Nephron progenitor cell (in vitro differentiated cells): ENCODE measurements at regions not wholly inside any gene's neighbourhood (a gene's known extent, or its start where the extent isn't known, plus 50 kb on each side); places are given as distances from the start of the nearest gene placed in this dataset.

Experiments
- DNase-seq: peaks from one replicate; pipeline ENCODE4 v3.0.0; 2021
- H3K27ac Mint-ChIP-seq: 2 replicates; pipeline ENCODE4 v1.8.0; 2021; ENCODE audit warnings: mild to moderate bottlenecking, moderate library complexity, mixed read lengths
- H3K27me3 Mint-ChIP-seq: 2 replicates; pipeline ENCODE4 v1.8.0; 2021; ENCODE audit warnings: mild to moderate bottlenecking, low read depth, mixed read lengths; ENCODE audit not compliant: poor library complexity
- H3K36me3 Mint-ChIP-seq: 2 replicates; pipeline ENCODE4 v1.8.0; 2021; ENCODE audit warnings: low read depth, mixed read lengths
- H3K4me1 Mint-ChIP-seq: 2 replicates; pipeline ENCODE4 v1.8.0; 2021; ENCODE audit warnings: mixed read lengths
- H3K4me3 Mint-ChIP-seq: 2 replicates; pipeline ENCODE4 v1.8.0; 2021; ENCODE audit warnings: mild to moderate bottlenecking, moderate library complexity, mixed read lengths
- H3K9me3 Mint-ChIP-seq: 2 replicates; pipeline ENCODE4 v1.8.0; 2021; ENCODE audit warnings: mild to moderate bottlenecking, moderate library complexity, mixed read lengths
- CTCF ChIP-seq: fragments of 200-600 bp; sonication (generic); IDR thresholded peaks from 2 replicates; pipeline ENCODE4 v1.5.0; 2021; ENCODE audit warnings: antibody characterized with exemption

DNA sequence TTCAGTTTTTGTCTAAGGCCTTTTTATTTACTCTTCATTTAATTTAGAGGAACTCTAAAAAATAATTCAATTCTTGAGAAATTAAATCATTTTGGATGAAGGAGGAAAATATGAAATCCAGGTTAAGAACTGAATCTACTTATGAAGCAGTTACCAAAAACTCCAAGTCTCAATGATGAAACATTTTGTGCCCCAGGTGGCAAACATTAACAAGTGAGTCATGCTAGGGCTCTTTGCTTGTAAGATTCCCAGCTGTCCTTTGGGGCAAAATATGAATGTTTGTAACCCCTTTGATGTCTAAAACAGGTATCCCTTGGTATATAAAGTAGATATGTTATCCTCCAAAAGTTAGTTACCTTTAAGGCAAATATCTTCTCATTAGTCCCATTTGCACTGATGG, 202.4 kb downstream of the NEDD1 start:
- no peak for TF ChIP-seq CTCF
- no peak overlapping the region for H3K27ac Mint-ChIP-seq
- H3K4me3 Mint-ChIP-seq = no peak overlapping the region
- no peak for DNase-seq
- H3K36me3 Mint-ChIP-seq = peaks cover 16% of the 10 kb centered on the region
- H3K4me1 Mint-ChIP-seq = no peaks in the 10 kb centered on the region
- peaks cover 38% of the 10 kb centered on the region for H3K9me3 Mint-ChIP-seq
- H3K27me3 Mint-ChIP-seq = no peaks in the 10 kb centered on the region

GRCh38 chr12:97112136-97112535, 205.1 kb downstream of the NEDD1 start:
- DNase-seq = no peak
- H3K4me3 Mint-ChIP-seq = no peak overlapping the region
- H3K4me1 Mint-ChIP-seq = no peaks in the 10 kb centered on the region
- no peaks in the 10 kb centered on the region for H3K27me3 Mint-ChIP-seq
- no peak overlapping the region for H3K27ac Mint-ChIP-seq
- TF ChIP-seq CTCF = no peak
- H3K9me3 Mint-ChIP-seq = peaks cover 18% of the 10 kb centered on the region
- peaks cover 10% of the 10 kb centered on the region for H3K36me3 Mint-ChIP-seq

GRCh38 chr12:97118796-97119375, 211.8 kb downstream of the NEDD1 start:
- no peak for DNase-seq
- Mint-ChIP-seq H3K27ac (peak overlapping the region; percentile 49), H3K4me1 (peaks cover 14% of the 10 kb centered on the region), H3K27me3 (no peaks in the 10 kb centered on the region), H3K36me3 (peaks cover 2% of the 10 kb centered on the region), H3K4me3 (no peak overlapping the region), H3K9me3 (peaks cover 3% of the 10 kb centered on the region)
- no peak for TF ChIP-seq CTCF

DNA sequence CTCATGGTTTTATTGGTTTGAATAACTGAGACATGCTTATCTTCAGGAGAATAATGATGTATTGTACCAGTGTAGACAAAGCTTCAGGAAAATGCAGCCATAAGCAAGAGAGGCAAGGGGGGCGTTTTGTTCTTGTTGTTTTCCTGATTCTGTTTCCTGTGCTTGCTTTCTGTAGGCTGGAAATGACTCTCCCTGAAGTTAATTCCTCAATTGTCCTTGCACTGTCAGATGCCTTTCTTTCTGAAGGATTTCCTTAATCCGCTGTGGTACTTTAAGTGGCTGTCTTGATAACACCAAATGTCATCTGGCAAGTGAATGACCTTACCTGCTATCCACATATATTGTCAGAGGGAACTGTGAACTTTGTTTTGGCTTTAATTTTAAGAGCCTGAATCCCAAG, 220.0 kb downstream of the NEDD1 start:
- H3K36me3 Mint-ChIP-seq = peaks cover 8% of the 10 kb centered on the region
- H3K4me3 Mint-ChIP-seq = no peak overlapping the region
- DNase-seq = no peak
- peaks cover 22% of the 10 kb centered on the region for H3K9me3 Mint-ChIP-seq
- peaks cover 23% of the 10 kb centered on the region for H3K4me1 Mint-ChIP-seq
- peaks cover 5% of the 10 kb centered on the region for H3K27me3 Mint-ChIP-seq
- H3K27ac Mint-ChIP-seq = peak overlapping the region; percentile 47
- no peak for TF ChIP-seq CTCF

- no peak overlapping the region for H3K4me3 Mint-ChIP-seq
- TF ChIP-seq CTCF = no peak
- H3K4me1 Mint-ChIP-seq = peaks cover 23% of the 10 kb centered on the region
- peak overlapping the region; percentile 9 for H3K27ac Mint-ChIP-seq
- H3K9me3 Mint-ChIP-seq = peaks cover 22% of the 10 kb centered on the region
- peaks cover 5% of the 10 kb centered on the region for H3K27me3 Mint-ChIP-seq
- peaks cover 8% of the 10 kb centered on the region for H3K36me3 Mint-ChIP-seq
- DNase-seq = no peak
Measured at GRCh38 chr12:97131220-97131981, 224.3 kb downstream of the NEDD1 start.

DNA sequence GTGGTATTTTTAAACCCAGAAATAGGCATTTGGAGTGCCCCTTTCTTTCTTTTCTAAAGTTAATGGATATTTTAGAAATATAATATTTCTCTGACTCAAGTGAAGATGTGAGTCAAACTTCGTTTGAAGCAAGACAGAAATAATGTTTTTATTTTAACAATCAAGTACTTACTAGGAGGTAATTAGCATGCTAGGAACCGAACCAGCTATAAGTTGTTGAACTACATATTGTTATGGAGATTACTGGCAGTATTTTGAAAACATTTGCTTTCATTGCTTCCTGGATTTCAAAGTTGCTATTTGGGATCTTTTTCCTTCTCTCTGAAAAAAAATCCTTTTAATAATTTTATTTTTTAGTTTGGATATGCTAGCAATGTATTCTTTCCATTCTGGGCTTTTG, 225.2 kb downstream of the NEDD1 start:
- Mint-ChIP-seq H3K27me3 (peaks cover 5% of the 10 kb centered on the region), H3K36me3 (peaks cover 8% of the 10 kb centered on the region), H3K4me3 (no peak overlapping the region), H3K4me1 (peaks cover 23% of the 10 kb centered on the region), H3K9me3 (peaks cover 22% of the 10 kb centered on the region), H3K27ac (no peak overlapping the region)
- no peak for DNase-seq
- no peak for TF ChIP-seq CTCF
